ENCODE measurements at regions not wholly inside any gene's neighbourhood (a gene's known extent, or its start where the extent isn't known, plus 50 kb on each side); places are given as distances from the start of the nearest gene placed in this dataset.

- no peak for DNase-seq
Measured at GRCh38 chr9:108133101-108133500, 643.5 kb upstream of the KLF4 start.

DNA sequence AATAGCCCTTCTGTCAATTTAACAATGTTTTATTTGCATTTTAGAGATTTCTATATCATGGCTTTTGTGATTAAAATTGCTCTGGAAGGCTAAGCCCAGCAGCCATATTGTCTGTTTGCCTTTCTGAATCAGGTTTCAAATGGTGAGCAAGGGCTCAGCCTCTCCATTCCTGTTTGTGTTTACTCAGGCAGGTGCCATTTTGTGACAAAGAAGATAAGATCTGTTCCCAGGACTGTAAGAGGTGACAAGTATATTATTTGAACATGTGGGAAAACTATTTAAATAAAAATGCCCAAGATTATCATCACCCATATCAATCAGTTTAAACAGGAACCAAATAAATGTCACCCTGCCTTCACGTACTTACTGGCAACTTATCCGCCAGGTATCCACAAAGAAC, 641.3 kb upstream of the KLF4 start:
- DNase-seq: no peak

GRCh38 chr9:108125625-108126024, 636.1 kb upstream of the KLF4 start:
- no peak for DNase-seq

DNA sequence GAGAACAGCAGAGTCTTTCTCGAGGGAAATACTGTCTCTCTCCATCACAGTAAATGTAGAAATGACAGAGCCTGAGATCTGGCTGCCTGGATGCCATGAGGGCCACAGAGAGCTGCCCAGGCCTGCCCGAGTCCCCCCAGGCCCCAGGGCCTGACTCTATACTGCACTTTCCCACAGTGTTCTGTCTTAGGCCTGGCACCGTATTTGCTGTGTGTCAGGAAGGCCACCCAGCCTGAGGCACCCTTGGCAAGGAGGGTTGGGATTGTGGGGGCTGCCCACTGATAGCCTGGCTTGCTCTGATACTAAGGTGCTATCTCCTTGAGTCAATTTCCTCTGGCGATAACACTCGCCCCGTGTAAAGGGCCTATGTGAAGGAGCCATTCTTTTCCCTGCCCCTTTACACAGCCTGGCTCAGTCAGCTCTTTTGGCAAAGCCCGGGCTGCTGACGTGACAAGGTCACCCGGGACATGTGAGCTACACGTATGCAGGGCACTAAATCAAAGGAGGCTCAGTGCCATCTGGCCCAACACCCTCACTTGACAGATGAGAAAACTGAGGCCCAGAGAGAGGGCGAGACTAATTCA, 630.1 kb upstream of the KLF4 start:
- no peak for DNase-seq

DNA sequence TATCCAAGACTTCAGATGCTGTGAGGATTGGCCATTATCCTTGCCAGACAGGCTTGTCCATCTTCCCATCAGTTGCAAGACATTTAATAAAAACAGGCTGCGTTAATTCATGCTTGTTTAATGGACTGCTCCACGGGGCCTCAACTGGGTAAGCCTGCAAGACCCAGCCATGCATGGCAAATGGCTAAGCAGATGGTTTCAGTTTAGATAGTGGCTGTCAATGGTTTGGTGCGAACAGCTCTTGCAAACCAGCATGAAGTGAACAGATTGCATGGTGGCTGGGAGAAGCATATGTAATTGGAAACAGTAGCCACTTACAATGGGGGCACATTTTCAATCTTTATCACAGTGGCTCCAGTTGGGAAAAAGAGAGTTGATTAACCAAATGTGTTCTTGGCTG, 628.2 kb upstream of the KLF4 start:
- DNase-seq: no peak

DNA sequence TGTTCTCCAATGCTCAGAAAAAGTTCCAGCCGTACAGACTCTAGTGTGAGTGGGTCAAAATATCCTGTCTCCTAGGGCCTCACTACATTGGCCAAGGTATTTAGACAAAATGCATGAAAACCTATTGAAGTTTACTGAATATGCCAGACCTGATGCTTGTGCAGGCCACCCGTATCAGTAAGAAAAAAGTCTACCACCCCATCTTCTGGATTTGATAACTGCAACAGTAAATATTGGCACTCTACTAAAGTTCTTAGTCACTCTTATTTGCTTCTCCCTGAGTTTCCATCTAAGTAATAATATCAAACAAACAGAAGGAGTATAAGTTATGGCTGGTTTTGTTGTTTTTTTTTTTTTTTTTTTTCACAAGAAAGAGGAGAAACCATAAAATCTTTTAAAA, 627.7 kb upstream of the KLF4 start:
- no peak for DNase-seq

DNA sequence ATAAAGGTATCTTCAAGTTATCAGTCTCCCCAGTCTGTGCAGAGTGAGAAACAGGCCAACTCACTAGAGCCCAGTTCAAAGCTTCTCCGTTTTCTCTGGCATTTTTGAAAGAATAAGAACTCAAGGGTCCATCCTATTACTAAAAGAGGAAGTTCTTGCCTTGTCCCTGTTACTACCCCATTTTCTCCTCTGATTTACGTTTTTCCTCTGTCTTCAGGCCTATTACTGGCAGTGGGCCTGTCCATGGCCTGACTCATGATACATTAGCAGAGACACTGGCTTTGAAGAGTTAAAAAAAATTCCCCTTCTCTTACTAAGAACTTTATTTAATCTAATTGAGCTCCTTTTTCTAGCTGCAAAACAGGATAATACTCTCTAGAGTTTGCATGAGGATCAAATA, 624.0 kb upstream of the KLF4 start:
- no peak for DNase-seq

DNA sequence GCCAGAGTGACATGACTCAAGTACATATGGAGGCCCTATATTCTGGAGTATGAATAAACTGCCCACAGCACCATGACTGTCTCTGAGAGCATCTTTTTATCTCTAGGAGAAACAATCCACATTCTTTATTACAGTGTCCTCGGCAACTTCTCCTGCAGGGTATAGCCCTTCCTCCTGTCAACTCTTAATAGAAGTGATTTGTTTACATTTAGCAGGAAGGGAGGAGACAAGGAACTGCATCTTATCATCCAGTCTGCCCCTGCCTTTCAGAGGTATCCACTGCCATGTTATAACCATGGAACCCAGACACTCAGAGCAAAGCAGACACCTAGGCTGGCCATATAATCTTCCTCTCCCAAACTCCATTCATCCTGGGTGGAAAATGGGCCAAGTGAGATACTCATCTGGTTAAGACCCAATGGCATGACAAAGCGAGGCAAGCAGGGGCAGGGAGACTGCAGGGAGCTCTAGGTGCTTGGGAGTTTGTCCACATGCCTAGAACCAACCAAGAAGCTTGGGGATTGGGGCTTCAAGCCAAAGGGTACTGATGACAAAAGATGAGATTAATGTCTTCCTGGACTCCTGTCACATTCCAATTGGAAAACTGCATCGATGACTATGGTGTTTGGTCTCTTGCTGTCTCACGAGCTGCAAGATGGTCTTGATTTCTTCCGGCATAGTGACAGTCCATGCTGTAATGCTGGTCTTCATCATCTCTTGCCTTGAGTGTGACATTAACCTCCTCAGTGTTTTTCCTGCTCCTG, 620.5 kb upstream of the KLF4 start:
- no peak for DNase-seq

DNA sequence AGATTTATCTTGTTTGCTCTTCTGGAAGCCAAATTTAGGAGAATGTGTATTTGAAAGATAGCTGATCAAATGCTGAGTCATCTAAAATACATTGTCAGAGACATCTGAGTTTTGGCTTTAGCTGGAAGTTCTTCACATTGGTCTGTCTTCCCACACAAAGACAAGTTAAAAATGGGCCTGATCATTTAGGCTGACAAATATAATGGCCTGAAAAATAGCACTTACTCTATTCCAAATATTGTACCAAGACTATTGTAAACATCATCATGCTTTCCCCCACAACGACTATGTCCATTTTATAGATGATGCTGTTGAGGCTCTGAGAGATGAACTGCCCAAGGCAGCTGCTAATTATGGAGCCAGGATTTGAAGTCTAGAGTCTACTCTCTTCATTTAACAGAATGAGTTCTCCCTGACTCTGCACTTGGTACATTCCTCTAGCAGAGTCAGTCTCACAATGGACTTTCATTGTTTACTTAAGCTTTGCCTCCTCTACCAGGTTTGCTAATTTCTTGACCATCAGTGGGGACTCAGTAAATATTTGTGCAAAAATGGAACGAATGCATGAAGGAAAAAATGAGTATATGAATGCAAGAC, 619.4 kb upstream of the KLF4 start:
- no peak for DNase-seq

DNA sequence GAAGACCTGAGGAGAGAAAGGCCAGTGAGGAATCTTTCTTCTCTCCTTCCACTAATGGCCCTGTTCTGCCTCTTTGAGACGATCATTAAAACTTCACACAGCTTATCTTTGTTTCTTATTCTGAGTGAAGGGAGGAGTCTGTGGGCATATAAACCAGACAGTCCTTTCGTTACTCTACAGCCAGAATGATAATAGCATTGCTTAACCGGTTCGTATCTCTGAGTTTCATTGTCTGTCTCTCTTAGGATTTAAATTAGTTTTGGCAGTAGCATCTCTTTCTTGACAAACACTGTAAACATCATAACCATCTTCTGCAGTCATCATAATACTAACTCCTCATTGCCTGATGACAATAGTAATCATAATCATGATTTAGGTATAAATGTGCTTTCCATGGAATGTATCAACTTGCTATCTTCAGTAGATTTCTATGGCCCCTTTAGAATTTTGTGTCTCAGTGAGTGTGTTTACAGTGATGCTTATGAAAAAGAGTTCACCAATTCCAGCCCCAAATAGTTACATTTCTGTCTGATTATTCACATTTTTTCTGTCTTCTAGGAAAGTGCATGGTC, 618.8 kb upstream of the KLF4 start:
- DNase-seq: no peak

DNA sequence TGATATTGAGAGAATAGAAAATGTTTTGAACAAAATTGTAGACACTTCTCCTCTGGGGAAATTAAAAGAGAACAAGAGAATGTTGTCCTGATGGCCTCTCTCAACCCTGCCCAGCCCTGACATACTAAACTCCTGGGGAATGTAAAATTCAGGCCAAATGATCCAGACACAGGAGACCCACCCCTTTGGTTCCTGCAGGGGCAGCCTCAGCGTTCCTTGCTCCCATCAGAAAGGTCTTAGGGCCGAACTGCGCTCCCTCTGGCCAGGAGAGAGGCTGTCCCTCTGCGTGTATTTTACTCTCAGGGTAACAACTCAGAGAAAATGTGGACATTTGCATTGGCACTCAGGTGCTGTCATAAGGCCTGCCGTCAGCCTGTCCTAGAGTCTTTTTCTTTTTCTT, 616.3 kb upstream of the KLF4 start:
- DNase-seq: no peak

DNA sequence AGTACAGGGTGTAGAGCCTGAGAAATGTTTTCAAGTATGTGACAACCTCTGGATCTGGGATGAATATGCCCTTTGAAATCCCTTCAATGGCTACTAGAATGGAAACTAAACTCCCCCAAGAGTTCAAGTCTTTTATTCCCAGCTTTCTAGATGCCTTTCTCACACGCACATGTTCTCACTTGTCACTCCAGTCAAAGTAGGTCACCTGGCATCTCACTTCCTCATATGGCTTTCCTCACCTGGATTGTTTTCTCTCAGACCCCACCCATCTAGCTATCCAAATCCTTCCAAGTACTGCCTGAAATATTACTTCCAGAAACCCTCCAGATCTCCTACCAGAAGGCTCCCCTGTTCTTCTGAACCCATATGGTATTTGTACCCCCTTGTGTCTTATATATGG, 615.4 kb upstream of the KLF4 start:
- DNase-seq: no peak

GRCh38 chr9:108103046-108103693, 613.6 kb upstream of the KLF4 start:
- no peak for DNase-seq

DNA sequence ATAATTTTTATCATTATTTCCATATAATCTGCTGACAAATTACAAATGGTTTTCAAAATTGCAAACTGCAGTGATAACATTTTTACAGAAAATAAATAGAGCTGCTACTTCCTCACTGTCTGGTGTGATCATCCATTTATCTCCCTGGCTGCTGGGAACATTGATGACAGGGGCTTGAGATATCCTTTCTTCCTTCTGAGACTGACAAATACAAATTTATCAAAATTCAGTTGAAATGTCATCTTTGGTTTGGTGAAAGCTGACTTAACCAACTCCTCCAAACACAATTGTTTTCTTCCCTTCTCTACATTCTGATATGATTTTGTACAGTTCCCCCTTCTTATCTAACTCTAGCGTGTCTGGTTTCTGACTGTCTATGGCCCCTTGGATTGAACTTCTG, 611.8 kb upstream of the KLF4 start:
- no peak for DNase-seq

- DNase-seq: no peak
Measured at GRCh38 chr9:108100571-108100970, 611.0 kb upstream of the KLF4 start.

GRCh38 chr9:108099854-108100253, 610.3 kb upstream of the KLF4 start:
- DNase-seq: no peak

DNA sequence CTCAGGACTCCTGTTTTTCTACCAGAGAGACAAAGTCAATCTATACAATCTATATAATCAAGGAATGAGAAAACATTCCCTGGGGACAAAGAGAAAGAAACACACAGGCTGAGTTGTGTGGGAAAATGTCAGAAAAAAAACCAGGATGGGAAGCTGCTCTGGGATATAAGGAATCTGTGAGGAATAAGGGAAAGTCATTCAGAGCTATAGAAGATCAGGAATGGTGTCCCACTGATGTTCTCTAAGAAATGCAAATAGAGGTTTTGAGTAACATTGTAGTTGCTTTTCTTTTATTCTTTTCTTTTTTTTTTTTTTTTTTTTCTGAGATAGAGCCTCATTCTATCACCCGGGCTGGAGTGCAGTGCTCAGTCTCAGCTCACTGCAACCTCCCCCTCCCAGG, 605.9 kb upstream of the KLF4 start:
- DNase-seq: no peak

DNA sequence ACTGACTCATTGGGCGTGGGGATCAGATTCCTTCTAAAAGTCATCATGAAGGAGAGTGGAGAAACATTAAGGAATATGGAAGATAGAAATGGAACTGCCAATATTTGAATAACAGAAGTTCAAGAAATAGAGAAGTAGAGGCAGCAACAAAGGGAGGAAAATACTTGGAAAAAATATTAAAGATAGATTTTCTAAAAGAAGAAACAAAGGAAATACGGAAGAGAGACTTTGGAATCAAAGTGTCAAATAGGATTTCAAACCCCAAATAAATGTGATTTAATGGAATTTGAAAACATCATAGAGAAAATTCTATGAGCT, 605.1 kb upstream of the KLF4 start:
- DNase-seq: no peak

- DNase-seq: no peak
Measured at GRCh38 chr9:108093773-108094675, 604.5 kb upstream of the KLF4 start.

DNA sequence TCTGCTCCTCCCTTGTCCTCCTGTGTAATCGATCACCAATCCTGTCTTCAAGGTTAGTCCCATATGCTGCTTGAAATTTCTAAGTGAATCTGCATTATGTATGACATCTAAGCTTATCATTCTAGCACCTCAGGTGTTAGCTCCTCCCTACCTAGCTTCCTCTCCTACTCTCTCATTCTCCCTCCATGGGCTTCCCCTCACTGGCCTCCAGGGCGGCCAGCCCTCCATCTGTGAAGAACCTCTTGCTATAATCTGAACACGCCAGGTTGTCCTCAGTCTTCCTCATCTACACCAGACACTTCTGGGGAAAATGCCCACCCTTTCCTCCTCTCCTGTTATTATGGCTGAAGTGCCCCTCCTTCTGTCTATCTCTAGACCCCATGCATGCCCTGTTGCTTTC, 599.3 kb upstream of the KLF4 start:
- no peak for DNase-seq

DNA sequence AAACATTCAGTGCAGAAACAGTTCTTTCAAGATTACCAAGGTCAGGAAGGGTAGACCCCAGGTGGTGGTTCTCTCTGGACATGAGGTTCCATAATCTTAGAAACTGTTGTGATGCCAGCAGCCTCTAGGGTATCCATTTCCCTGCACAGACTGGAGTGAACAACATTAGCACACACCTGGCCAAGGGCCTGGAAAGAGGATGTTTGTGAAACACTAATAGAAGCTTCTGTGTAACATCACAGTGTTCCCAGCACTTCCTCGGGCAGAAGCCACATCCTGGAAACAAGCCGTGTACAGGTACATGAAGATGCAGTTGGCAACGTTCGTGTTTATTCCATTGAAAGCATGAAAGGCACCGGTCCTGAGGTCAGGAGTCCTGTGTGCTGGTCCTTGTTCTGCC, 598.2 kb upstream of the KLF4 start:
- DNase-seq: no peak

- no peak for DNase-seq
Measured at GRCh38 chr9:108086624-108087023, 597.1 kb upstream of the KLF4 start.

GRCh38 chr9:108085294-108085693, 595.7 kb upstream of the KLF4 start:
- no peak for DNase-seq
